ENCODE measurements at regions not wholly inside any gene's neighbourhood (a gene's known extent, or its start where the extent isn't known, plus 50 kb on each side); places are given as distances from the start of the nearest gene placed in this dataset.

- DNase-seq = no peak
Observed at GRCh38 chr3:67863869-67864268, 209.5 kb upstream of the SUCLG2 start.

DNA sequence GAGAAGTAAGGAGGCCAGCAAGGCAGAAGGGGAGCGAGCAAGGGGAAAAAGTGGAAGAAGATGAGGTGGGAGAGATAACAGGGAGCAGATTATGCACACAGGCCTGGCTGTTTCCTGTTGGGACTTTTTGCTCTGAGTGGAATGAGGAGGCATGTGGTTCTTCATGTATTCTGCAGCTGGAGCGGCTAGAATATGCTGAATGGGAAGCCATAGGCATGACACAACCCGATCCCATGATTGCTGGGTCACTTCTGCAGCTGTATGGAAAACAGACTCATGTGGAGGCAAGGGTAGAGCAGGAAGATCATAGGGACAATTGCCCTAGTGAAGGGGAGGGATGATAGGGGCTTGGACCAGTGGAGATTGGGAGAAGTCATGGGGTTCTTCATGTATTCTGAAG lies 206.0 kb upstream of the SUCLG2 start:
- no peak for DNase-seq

DNA sequence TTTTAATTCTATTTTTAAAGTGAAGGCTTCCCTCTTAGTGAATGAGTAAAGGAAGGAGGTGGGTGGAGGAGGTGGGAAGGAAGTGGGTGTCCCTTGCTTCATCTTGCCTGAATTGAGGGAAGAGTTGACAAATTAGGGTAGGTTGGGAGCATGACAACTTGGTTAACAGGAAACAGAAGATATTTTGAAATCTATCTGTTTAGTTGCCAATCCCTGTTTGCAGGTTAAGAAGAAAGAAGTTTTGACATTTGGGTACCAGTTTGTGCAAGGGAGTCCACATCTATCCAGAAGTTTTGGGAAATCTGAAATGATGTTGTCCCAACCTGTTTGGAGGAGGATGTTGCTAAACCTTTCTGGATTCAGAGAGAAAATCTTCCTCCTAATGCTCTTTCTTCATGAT lies 204.1 kb upstream of the SUCLG2 start:
- peak; percentile 3 to 9 for DNase-seq

DNA sequence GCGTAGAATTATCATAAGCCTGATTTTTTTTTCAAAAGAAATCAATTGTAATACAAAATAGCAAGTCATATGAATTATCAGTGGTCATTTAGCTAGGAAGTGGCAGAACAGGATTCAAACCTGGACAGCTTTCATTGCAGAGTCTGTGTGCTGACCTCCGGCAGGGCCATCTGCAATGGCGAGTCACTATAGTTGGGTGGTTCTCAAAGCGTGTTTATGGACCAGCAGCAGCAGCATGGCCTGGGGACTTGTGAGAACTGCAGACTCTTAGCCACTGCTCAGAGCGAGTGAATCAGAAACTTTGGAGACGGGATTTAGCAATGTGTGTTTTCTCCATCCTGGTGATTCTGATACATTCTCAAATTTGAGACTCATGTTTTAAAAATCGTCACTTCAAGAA lies 202.3 kb upstream of the SUCLG2 start:
- no peak for DNase-seq

DNA sequence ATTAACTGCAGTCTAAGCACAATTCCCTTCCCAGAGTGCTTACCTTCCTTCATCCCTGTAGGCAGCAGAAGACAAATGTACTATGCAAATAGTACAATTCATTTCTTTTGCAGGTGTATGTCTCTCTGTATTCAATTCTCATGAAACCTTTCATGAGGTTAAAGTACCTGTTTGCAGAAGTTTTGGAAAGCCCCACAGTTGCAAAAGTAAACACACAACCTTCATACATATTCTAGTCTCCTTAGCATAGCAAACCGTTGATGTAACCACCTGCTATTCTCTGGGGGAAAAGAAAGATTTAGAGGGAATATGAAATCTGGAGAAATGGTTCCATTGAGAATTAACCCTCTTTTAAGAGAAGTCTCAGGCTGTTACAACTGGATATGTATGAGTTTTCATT lies 200.3 kb upstream of the SUCLG2 start:
- DNase-seq = no peak

GRCh38 chr3:67853520-67853919 lies 199.1 kb upstream of the SUCLG2 start:
- DNase-seq = no peak

GRCh38 chr3:67848299-67848698 lies 193.9 kb upstream of the SUCLG2 start:
- DNase-seq = no peak

- no peak for DNase-seq
Observed at GRCh38 chr3:67846166-67846565, 191.8 kb upstream of the SUCLG2 start.

DNA sequence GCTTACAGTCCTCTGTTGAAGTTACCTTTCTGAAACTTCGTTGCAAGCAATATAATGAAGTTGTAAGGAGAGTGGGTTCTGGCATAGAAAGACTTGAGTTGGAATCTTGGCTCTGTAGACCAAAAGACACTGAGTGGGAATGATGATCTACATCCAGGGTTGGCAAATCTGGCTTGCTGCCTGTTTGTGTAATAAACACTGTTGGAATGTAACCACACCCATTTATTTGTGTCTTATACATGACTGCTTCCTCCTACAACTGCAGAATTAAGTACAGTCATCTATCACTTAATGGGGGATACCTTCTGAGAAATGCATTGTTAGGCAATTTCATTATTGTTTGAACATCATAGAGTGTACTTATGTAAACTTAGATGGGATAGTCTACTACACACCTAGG lies 178.4 kb upstream of the SUCLG2 start:
- no peak for DNase-seq

DNA sequence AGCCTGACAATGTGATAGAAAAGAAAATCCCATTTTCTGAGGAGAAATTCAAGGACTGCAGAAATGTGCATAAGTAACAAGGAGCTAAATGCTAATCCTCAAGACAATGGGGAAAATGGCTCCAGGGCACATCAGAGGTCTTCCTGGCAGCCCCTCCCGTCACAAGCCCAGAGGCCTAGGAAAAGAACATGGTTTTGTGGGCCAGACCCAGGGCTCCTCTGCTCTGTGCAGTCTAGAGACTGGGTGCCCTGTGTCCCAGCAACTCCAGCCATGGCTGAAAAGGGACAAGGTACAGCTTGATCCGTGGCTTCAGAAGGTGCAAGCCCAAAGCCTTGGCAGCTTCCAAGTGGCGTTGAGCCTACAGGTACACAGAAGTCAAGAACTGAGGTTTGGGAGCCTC lies 176.8 kb upstream of the SUCLG2 start:
- DNase-seq = no peak

DNA sequence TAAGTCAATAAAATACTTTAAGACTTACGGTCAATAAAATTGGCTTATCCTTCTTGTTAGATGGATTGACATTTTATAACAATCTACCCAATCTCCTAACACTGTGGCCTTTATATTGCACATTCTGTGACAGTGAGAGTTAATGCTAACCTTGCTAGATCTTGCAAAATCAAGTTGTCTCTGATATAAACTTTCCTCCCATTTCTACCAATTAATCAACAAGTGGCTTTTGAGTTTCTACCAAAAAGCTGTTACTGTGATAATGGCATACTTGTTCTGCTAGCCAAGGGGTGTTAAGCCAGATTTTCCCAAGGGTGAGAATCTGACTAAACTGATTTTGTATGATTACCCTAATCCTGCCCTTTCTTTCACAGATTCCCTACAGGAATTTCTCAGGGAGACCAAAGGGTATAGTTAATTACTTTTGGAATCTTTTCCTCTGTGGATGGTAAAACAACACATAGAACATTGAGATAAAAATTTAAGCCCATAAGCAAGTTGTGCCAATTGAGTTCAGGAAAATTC lies 174.1 kb upstream of the SUCLG2 start:
- no peak for DNase-seq

DNA sequence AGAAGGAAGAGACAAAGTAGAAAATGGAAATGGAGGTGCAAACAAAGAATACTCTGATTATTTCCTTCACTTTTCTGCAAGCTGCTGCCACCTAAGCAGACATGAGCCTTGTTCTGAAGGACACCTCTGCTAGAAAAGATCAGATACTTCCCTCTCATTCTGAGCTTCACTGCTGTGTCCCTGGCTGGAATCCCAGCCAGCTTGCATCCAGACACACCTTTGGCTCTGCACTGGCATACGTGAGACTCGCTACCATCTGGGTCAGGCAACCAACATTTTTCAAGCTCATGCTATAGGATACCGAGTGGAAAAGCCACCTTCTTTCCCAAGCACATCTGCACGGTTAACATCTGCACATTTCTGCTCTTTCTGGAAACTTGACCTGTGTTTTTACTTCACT lies 166.7 kb upstream of the SUCLG2 start:
- no peak for DNase-seq

DNA sequence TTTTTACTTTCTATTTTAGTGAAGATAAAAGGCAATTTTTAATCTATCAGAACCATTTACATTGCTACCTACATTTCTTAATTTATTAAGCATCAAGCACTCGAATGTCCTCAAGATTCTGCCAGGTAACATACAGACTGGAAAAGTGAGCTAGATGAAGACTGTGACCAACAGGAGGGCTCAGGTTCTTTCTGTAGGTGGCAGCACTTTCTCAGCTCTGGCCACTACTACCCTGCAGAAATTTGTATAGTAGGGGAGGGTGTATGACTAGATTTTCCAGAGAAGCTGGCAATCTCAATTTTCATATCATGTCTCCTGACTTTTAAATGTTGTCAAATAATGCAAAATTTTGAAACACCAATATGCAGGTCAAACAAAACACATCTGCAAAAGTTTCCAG lies 165.0 kb upstream of the SUCLG2 start:
- peak in 1 of 2 donors; percentile 1 for DNase-seq

DNA sequence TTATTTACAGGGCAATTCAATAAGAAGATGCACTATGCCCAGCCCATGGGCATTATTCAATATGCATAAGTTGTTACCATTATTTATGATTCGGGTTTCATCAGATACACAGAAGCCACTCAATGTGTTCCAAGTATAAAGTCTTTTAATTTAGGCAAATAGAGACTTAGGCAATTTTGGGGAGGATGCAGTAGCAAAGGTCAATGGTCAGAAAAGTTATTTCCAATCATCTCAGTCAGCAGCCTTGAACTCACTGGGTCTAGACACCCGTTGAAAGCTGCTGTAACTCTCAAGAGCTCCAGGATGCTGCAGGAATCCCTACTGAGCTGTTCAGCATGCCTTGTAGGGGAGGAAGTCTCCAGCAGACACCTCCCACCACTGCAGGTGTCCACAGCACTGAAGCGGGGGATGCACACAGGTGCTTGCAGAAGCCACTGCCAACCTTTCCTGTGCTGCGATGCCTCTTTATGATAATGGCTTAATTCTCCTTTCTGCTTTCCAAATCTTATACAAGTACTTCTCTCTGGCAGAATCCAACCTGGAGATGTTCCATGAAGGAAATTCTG lies 155.0 kb upstream of the SUCLG2 start:
- no peak for DNase-seq

- DNase-seq = no peak
Observed at GRCh38 chr3:67808906-67809305, 154.5 kb upstream of the SUCLG2 start.

GRCh38 chr3:67804578-67804977 lies 150.2 kb upstream of the SUCLG2 start:
- DNase-seq = no peak

GRCh38 chr3:67804089-67804488 lies 149.7 kb upstream of the SUCLG2 start:
- no peak for DNase-seq

GRCh38 chr3:67798412-67798811 lies 144.0 kb upstream of the SUCLG2 start:
- DNase-seq = no peak

- DNase-seq = no peak
Observed at GRCh38 chr3:67791620-67792019, 137.2 kb upstream of the SUCLG2 start.

GRCh38 chr3:67790043-67790442 lies 135.6 kb upstream of the SUCLG2 start:
- DNase-seq = peak; percentile 48 to 50

- no peak for DNase-seq
Observed at GRCh38 chr3:67788396-67788795, 134.0 kb upstream of the SUCLG2 start.

GRCh38 chr3:67783281-67784250 lies 129.2 kb upstream of the SUCLG2 start:
- no peak for DNase-seq

DNA sequence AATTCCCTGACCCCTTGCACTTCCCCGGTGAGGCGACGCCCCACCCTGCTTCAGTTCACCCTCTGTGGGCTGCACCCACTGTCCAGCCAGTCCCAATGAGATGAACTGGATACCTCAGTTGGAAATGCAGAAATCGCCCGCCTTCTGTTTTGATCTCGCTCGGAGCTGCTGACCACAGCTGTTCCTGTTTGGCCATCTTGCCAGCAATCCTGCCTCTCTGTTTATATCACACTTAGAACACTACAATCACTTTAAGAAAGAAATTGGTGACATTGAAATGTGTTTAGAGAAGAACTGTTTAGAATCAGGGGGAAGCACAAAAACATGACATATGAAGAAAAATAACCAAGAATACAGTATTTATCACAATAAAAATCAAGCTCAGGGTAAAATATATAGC lies 127.5 kb upstream of the SUCLG2 start:
- no peak for DNase-seq

DNA sequence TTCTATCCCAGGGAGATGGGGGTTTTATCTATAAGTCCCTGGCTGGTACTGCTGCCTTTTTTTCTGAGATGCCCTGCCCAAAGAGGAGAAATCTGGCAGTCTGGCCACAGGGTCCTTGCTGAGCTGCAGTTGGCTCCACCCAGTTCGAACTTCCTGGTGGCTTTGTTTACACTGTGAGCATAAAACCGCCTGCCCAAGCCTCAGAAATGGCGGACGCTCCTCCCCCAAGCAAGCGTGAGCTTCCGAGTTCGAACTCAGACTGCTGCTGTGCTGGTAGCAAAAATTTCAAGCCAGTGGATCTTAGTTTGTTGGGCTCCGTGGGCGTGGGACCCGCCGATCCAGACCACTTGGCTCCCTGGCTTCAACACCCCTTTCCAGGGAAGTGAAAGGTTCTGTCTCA lies 126.8 kb upstream of the SUCLG2 start:
- no peak for DNase-seq
